CD8-positive, alpha-beta memory T cell (primary cell): ENCODE measurements at regions not wholly inside any gene's neighbourhood (a gene's known extent, or its start where the extent isn't known, plus 50 kb on each side); places are given as distances from the start of the nearest gene placed in this dataset.

Experiments
- CTCF ChIA-PET: fragments of 350-600 bp; sonication (Branson Sonifier 250); formaldehyde crosslinking; loops from one replicate; lab custom pipeline; 2021; ENCODE audit warnings: antibody characterized with exemption; lab: Charles Lee
- POLR2A ChIA-PET: fragments of 350-600 bp; sonication (Branson Sonifier 250); formaldehyde crosslinking; loops from one replicate; lab custom pipeline; 2021; ENCODE audit warnings: antibody characterized with exemption; lab: Charles Lee
- DNase-seq, 5 donors: peaks; one replicate each; pipeline versions ENCODE4 v3.0.0 to v3.0.0-alpha.2; 2020 to 2022; ENCODE audit warnings: mixed read lengths in 1 of 5
- H3K27ac ChIP-seq: one replicate; pipeline ENCODE4 v1.7.0; 2013; ENCODE audit warnings: low read depth, mild to moderate bottlenecking, low read length, moderate library complexity
- H3K27me3 ChIP-seq: 2 replicates; pipeline ENCODE4 v1.7.0; 2013; ENCODE audit warnings: low read length, mild to moderate bottlenecking; ENCODE audit not compliant: insufficient read depth, poor library complexity, severe bottlenecking
- H3K36me3 ChIP-seq: 2 replicates; pipeline ENCODE4 v1.7.0; 2013; ENCODE audit warnings: mild to moderate bottlenecking, low read length, moderate library complexity; ENCODE audit not compliant: insufficient read depth
- H3K4me1 ChIP-seq: 2 replicates; pipeline ENCODE4 v1.7.0; 2013; ENCODE audit warnings: mild to moderate bottlenecking, low read length, moderate library complexity; ENCODE audit not compliant: insufficient read depth
- H3K4me3 ChIP-seq: 2 replicates; pipeline ENCODE4 v1.7.0; 2013; ENCODE audit warnings: mild to moderate bottlenecking, low read length
- H3K9me3 ChIP-seq: 2 replicates; pipeline ENCODE4 v1.7.0; 2013; ENCODE audit warnings: mild to moderate bottlenecking, low read length
- H3K27ac Mint-ChIP-seq, 8 donors: one replicate each; pipeline ENCODE4 v1.8.0; 2020 to 2021; ENCODE audit warnings: mixed read lengths in 8 of 8, mild to moderate bottlenecking in 6 of 8, inconsistent platforms in 3 of 8, moderate library complexity in 3 of 8
- H3K27me3 Mint-ChIP-seq, 2 donors: one replicate each; pipeline ENCODE4 v1.8.0; 2020 to 2021; ENCODE audit warnings: mixed read lengths in 2 of 2, mild to moderate bottlenecking in 1 of 2, moderate library complexity in 1 of 2
- H3K36me3 Mint-ChIP-seq, 3 donors: one replicate each; pipeline ENCODE4 v1.8.0; 2020 to 2021; ENCODE audit warnings: mixed read lengths in 3 of 3, inconsistent platforms in 1 of 3, mild to moderate bottlenecking in 1 of 3
- H3K4me1 Mint-ChIP-seq, 3 donors: one replicate each; pipeline ENCODE4 v1.8.0; 2020 to 2021; ENCODE audit warnings: mixed read lengths in 3 of 3, inconsistent platforms in 1 of 3, mild to moderate bottlenecking in 1 of 3
- H3K4me3 Mint-ChIP-seq, 7 donors: one replicate each; pipeline ENCODE4 v1.8.0; 2020 to 2021; ENCODE audit warnings: mixed read lengths in 7 of 7, mild to moderate bottlenecking in 6 of 7, moderate library complexity in 4 of 7, inconsistent platforms in 2 of 7
- H3K9me3 Mint-ChIP-seq, 5 donors: one replicate each; pipeline ENCODE4 v1.8.0; 2020 to 2022; ENCODE audit warnings: mixed read lengths in 5 of 5, mild to moderate bottlenecking in 3 of 5, moderate library complexity in 2 of 5, inconsistent platforms in 1 of 5

GRCh38 chr2:140013545-140014203 lies 1233.5 kb upstream of the NXPH2 start:
- H3K4me3 Mint-ChIP-seq: no peak overlapping the region

GRCh38 chr2:140011287-140011686 lies 1231.1 kb upstream of the NXPH2 start:
- DNase-seq: no peak
- H3K4me1 Mint-ChIP-seq: no peaks in the 10 kb centered on the region
- peaks cover 0 to 3% of the 10 kb centered on the region in 2 donors for H3K27me3 Mint-ChIP-seq
- no peaks in the 10 kb centered on the region for H3K36me3 ChIP-seq
- no peak overlapping the region for H3K4me3 ChIP-seq
- H3K4me3 Mint-ChIP-seq: no peak overlapping the region
- ChIA-PET POLR2A (no interaction called here), CTCF (no interaction called here)
- no peak overlapping the region for H3K27ac Mint-ChIP-seq
- H3K36me3 Mint-ChIP-seq: no peaks in the 10 kb centered on the region
- H3K27me3 ChIP-seq: no peaks in the 10 kb centered on the region
- H3K9me3 ChIP-seq: no peaks in the 10 kb centered on the region
- no peak overlapping the region for H3K27ac ChIP-seq
- peaks cover 0 to 30% (median 11%) of the 10 kb centered on the region in 5 donors for H3K9me3 Mint-ChIP-seq
- H3K4me1 ChIP-seq: no peaks in the 10 kb centered on the region

More at GRCh38 chr2:140013545-140014203, 1233.5 kb upstream of the NXPH2 start:
- Mint-ChIP-seq H3K27me3 (peaks cover 0 to 3% of the 10 kb centered on the region in 2 donors), H3K4me1 (no peaks in the 10 kb centered on the region), H3K36me3 (no peaks in the 10 kb centered on the region), H3K9me3 (peaks cover 5 to 27% (median 13%) of the 10 kb centered on the region in 5 donors), H3K27ac (no peak overlapping the region)
- no peak overlapping the region for H3K27ac ChIP-seq
- CTCF ChIA-PET: no interaction called here
- H3K36me3 ChIP-seq: no peaks in the 10 kb centered on the region
- no peak for DNase-seq
- no peaks in the 10 kb centered on the region for H3K27me3 ChIP-seq
- no peaks in the 10 kb centered on the region for H3K9me3 ChIP-seq
- no peaks in the 10 kb centered on the region for H3K4me1 ChIP-seq
- H3K4me3 ChIP-seq: no peak overlapping the region
- POLR2A ChIA-PET: no interaction called here

GRCh38 chr2:140002110-140002509 lies 1221.9 kb upstream of the NXPH2 start:
- ChIA-PET CTCF (no interaction called here), POLR2A (no interaction called here)
- H3K36me3 ChIP-seq: no peaks in the 10 kb centered on the region
- H3K4me1 ChIP-seq: no peaks in the 10 kb centered on the region
- peaks cover under 1 to 35% (median 4%) of the 10 kb centered on the region in 5 donors for H3K9me3 Mint-ChIP-seq
- no peaks in the 10 kb centered on the region for H3K4me1 Mint-ChIP-seq
- no peak overlapping the region for H3K4me3 ChIP-seq
- H3K27me3 Mint-ChIP-seq: no peaks in the 10 kb centered on the region
- no peak overlapping the region for H3K27ac Mint-ChIP-seq
- no peaks in the 10 kb centered on the region for H3K27me3 ChIP-seq
- no peaks in the 10 kb centered on the region for H3K9me3 ChIP-seq
- H3K36me3 Mint-ChIP-seq: no peaks in the 10 kb centered on the region
- DNase-seq: no peak
- H3K27ac ChIP-seq: no peak overlapping the region
- no peak overlapping the region for H3K4me3 Mint-ChIP-seq

GRCh38 chr2:139992711-139993345 lies 1212.6 kb upstream of the NXPH2 start:
- no peak overlapping the region for H3K27ac ChIP-seq
- no peaks in the 10 kb centered on the region for H3K27me3 ChIP-seq
- H3K36me3 Mint-ChIP-seq: no peaks in the 10 kb centered on the region
- DNase-seq: no peak
- no peaks in the 10 kb centered on the region for H3K4me1 Mint-ChIP-seq
- no peak overlapping the region for H3K4me3 ChIP-seq
- no peaks in the 10 kb centered on the region for H3K9me3 ChIP-seq
- ChIA-PET POLR2A (no interaction called here), CTCF (no interaction called here)
- H3K36me3 ChIP-seq: no peaks in the 10 kb centered on the region
- peaks cover 12 to 31% (median 21%) of the 10 kb centered on the region in 5 donors for H3K9me3 Mint-ChIP-seq
- H3K27ac Mint-ChIP-seq: no peak overlapping the region
- H3K4me3 Mint-ChIP-seq: no peak overlapping the region
- H3K4me1 ChIP-seq: no peaks in the 10 kb centered on the region
- no peaks in the 10 kb centered on the region for H3K27me3 Mint-ChIP-seq

- Histone ChIP-seq H3K4me3 (no peak overlapping the region), H3K27me3 (no peaks in the 10 kb centered on the region), H3K9me3 (no peaks in the 10 kb centered on the region), H3K4me1 (no peaks in the 10 kb centered on the region), H3K27ac (no peak overlapping the region), H3K36me3 (no peaks in the 10 kb centered on the region)
- no peak overlapping the region for H3K4me3 Mint-ChIP-seq
- no peak for DNase-seq
- peaks cover 18 to 38% (median 27%) of the 10 kb centered on the region in 5 donors for H3K9me3 Mint-ChIP-seq
- no peaks in the 10 kb centered on the region for H3K27me3 Mint-ChIP-seq
- no peak overlapping the region for H3K27ac Mint-ChIP-seq
- ChIA-PET POLR2A (no interaction called here), CTCF (no interaction called here)
- no peaks in the 10 kb centered on the region for H3K4me1 Mint-ChIP-seq
- no peaks in the 10 kb centered on the region for H3K36me3 Mint-ChIP-seq
These were observed 1211.9 kb upstream of the NXPH2 start for GRCh38 chr2:139992078-139992477.

- Mint-ChIP-seq H3K27ac (no peak overlapping the region), H3K4me3 (no peak overlapping the region), H3K9me3 (peaks cover 13 to 39% (median 29%) of the 10 kb centered on the region in 5 donors), H3K4me1 (no peaks in the 10 kb centered on the region), H3K36me3 (no peaks in the 10 kb centered on the region), H3K27me3 (no peaks in the 10 kb centered on the region)
- ChIA-PET CTCF (no interaction called here), POLR2A (no interaction called here)
- no peak overlapping the region for H3K27ac ChIP-seq
- no peaks in the 10 kb centered on the region for H3K36me3 ChIP-seq
- no peak overlapping the region for H3K4me3 ChIP-seq
- H3K4me1 ChIP-seq: no peaks in the 10 kb centered on the region
- no peaks in the 10 kb centered on the region for H3K9me3 ChIP-seq
- no peak for DNase-seq
- no peaks in the 10 kb centered on the region for H3K27me3 ChIP-seq
These were observed 1210.6 kb upstream of the NXPH2 start for GRCh38 chr2:139990646-139991335.

- Histone ChIP-seq H3K4me3 (no peak overlapping the region), H3K9me3 (peaks cover 13% of the 10 kb centered on the region), H3K36me3 (no peaks in the 10 kb centered on the region), H3K27me3 (no peaks in the 10 kb centered on the region), H3K27ac (no peak overlapping the region), H3K4me1 (no peaks in the 10 kb centered on the region)
- Mint-ChIP-seq H3K36me3 (no peaks in the 10 kb centered on the region), H3K4me3 (no peak overlapping the region), H3K27ac (no peak overlapping the region), H3K9me3 (peaks cover 11 to 57% (median 27%) of the 10 kb centered on the region in 5 donors), H3K4me1 (no peaks in the 10 kb centered on the region), H3K27me3 (no peaks in the 10 kb centered on the region)
- DNase-seq: no peak
- ChIA-PET CTCF (no interaction called here), POLR2A (no interaction called here)
These were observed 1189.1 kb upstream of the NXPH2 start for GRCh38 chr2:139969323-139969722.

- H3K4me3 Mint-ChIP-seq: no peak overlapping the region
- no peak for DNase-seq
- H3K9me3 ChIP-seq: peaks cover 13% of the 10 kb centered on the region
- H3K27me3 Mint-ChIP-seq: no peaks in the 10 kb centered on the region
- H3K4me1 ChIP-seq: no peaks in the 10 kb centered on the region
- no peak overlapping the region for H3K27ac Mint-ChIP-seq
- H3K27me3 ChIP-seq: no peaks in the 10 kb centered on the region
- peaks cover 7 to 49% (median 26%) of the 10 kb centered on the region in 5 donors for H3K9me3 Mint-ChIP-seq
- H3K4me3 ChIP-seq: no peak overlapping the region
- POLR2A ChIA-PET: no interaction called here
- no peaks in the 10 kb centered on the region for H3K4me1 Mint-ChIP-seq
- H3K36me3 Mint-ChIP-seq: no peaks in the 10 kb centered on the region
- CTCF ChIA-PET: no interaction called here
- H3K27ac ChIP-seq: no peak overlapping the region
- no peaks in the 10 kb centered on the region for H3K36me3 ChIP-seq
These were observed 1188.4 kb upstream of the NXPH2 start for GRCh38 chr2:139968588-139968987.
